Kidney epithelial cell (primary cell): ENCODE measurements at regions not wholly inside any gene's neighbourhood (a gene's known extent, or its start where the extent isn't known, plus 50 kb on each side); places are given as distances from the start of the nearest gene placed in this dataset.

ENCODE experiments used
- DNase-seq: peaks from one replicate; pipeline ENCODE4 v3.0.0-alpha.2; 2010; ENCODE audit warnings: low read depth
- H3K27me3 ChIP-seq: 2 replicates; pipeline ENCODE4 v1.6.0; 2011; ENCODE audit warnings: low read length; ENCODE audit not compliant: control insufficient read depth, insufficient read depth
- H3K36me3 ChIP-seq: 2 replicates; pipeline ENCODE4 v1.5.1; 2011; ENCODE audit warnings: low read length; ENCODE audit not compliant: control insufficient read depth, insufficient read depth
- H3K4me3 ChIP-seq: 2 replicates; pipeline ENCODE4 v1.5.1; 2011; ENCODE audit warnings: low read depth, mild to moderate bottlenecking, control low read depth, low read length
- CTCF ChIP-seq: IDR thresholded peaks from 2 replicates; pipeline ENCODE4 v1.5.1; 2011; ENCODE audit warnings: mild to moderate bottlenecking, moderate library complexity, low read length, control low read depth, inconsistent platforms; ENCODE audit not compliant: insufficient read depth, poor library complexity, severe bottlenecking

GRCh38 chr2:150188800-150189199 lies 298.7 kb downstream of the RND3 start:
- Histone ChIP-seq H3K4me3 (no peak overlapping the region), H3K36me3 (no peaks in the 10 kb centered on the region), H3K27me3 (no peaks in the 10 kb centered on the region)
- no peak for TF ChIP-seq CTCF
- no peak for DNase-seq

- H3K4me3 ChIP-seq, result no peak overlapping the region
- H3K36me3 ChIP-seq, result no peaks in the 10 kb centered on the region
- no peak for TF ChIP-seq CTCF
- no peaks in the 10 kb centered on the region for H3K27me3 ChIP-seq
- DNase-seq, result no peak
Observed at GRCh38 chr2:150188177-150188576, 299.3 kb downstream of the RND3 start.

DNA sequence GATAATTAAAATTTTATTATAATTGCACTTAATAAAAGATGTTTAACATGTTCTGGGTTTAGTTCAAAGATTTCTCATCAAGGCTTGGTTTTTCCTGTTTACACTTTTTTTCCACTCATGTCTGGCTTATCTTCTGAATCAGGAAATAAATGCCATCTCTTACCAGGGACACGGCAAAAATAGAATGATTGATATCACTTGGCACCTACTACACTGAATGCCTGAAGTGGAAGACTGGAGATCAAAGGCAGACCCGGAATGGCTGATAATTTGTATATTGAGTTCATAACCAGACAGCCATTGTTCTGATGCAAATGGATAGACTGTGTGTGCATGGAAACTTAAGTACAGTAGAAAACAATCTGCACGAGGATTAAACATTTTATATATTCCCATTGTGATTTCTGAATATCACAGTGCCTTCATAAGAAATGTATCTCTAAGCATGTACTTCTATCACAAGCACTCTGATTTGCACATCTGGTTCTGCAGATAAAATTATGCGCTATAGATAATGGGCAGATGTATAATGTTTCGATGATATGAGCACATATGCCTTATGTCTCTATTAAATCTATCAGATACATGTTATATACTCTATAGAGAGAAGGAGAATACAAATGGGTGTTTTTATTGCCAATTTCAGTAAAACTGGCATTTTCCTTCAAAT lies 304.8 kb downstream of the RND3 start:
- Histone ChIP-seq H3K36me3 (no peaks in the 10 kb centered on the region), H3K4me3 (no peak overlapping the region), H3K27me3 (no peaks in the 10 kb centered on the region)
- no peak for TF ChIP-seq CTCF
- no peak for DNase-seq

GRCh38 chr2:150178591-150178990 lies 308.9 kb downstream of the RND3 start:
- no peak for DNase-seq
- H3K27me3 ChIP-seq, result no peaks in the 10 kb centered on the region
- TF ChIP-seq CTCF, result no peak
- no peak overlapping the region for H3K4me3 ChIP-seq
- no peaks in the 10 kb centered on the region for H3K36me3 ChIP-seq

DNA sequence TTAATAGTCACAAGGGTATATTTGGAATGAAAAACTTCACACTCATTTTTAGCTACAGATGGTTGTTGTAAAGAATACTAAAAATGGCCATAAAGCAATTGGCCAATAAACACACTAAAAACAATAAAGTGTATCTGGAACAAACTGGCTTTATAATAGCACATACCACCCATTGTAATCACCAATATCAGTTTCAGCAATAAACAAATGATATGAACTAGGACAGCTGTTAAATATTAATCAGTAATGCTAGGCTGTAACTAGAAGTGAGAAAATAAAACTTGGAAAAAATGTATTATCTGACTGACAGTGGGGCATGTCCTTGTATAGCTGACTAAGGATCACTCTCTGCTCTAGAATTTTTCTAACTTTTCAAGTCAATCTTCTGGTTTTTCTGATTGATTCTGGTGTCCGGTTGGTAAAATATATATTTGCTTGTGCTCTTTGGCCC lies 312.5 kb downstream of the RND3 start:
- DNase-seq, result no peak
- Histone ChIP-seq H3K27me3 (no peaks in the 10 kb centered on the region), H3K4me3 (no peak overlapping the region), H3K36me3 (no peaks in the 10 kb centered on the region)
- TF ChIP-seq CTCF, result no peak

- DNase-seq, result no peak
- Histone ChIP-seq H3K4me3 (no peak overlapping the region), H3K36me3 (no peaks in the 10 kb centered on the region), H3K27me3 (no peaks in the 10 kb centered on the region)
- TF ChIP-seq CTCF, result no peak
Observed at GRCh38 chr2:150174056-150174805, 313.2 kb downstream of the RND3 start.
